Daoy (cell line): ENCODE measurements at regions not wholly inside any gene's neighbourhood (a gene's known extent, or its start where the extent isn't known, plus 50 kb on each side); places are given as distances from the start of the nearest gene placed in this dataset.
A peak's percentile ranks its signal among the peaks of the same experiment; 100 is the strongest.
"Not testable (repeated sequence)": the region's sequence is repeated elsewhere in the genome, so short reads cannot be mapped to it uniquely, and the experiment has no call there.

ENCODE experiments used
- DNase-seq: peaks from one replicate; pipeline ENCODE4 v3.0.0-alpha.2; 2015; ENCODE audit warnings: low read depth

DNA sequence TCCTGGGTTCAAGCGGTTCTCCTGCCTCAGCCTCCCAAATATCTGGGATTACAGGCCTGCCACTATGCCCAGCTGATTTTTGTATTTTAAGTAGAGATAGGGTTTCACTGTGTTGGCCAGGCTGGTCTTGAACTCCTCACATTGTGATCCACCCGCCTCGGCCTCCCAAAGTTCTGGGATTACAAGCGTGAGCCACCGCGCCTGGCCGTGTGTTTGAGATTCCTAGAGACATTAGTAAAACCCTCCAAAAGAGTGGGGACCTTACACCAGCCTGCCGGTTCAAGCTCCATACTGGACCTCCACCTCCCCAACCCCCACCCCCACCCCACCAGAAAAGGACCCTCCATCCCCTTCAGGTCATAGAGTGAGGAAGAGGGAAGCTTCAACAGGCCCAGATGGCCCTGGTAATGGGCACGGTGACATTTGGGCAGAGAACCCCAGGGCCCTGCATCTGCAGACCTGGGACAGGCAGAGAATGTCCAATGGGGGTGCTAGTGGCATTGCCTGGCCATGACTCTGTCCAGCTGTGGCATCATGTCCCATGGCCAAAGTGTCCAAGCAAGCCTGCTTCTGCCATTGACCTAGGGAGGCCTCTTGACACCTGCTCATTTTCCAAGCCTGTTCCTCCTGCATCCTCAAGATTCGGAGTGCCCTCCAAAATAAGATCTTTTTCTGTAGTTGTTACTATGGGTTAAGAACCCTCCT lies 108.9 kb upstream of the KLF13 start:
- DNase-seq: no peak

DNA sequence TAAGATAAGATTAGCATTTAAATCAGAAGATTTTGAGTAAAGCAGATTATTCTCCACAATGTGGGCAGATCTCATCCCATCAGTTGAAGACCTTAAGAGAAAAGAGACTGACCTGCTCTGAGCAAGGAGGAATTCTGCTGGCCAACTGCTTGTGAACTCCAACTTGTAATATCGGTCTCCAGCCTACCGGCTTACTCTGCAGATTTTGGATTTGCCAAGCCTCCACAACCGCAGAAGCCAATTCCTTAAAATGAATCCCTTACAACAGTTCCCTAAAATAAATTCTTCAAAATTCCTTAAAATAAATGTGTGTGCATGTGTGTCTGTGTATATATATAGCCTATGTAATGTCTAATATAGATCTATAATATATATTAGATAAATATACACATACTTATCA lies 107.4 kb upstream of the KLF13 start:
- DNase-seq: no peak

DNA sequence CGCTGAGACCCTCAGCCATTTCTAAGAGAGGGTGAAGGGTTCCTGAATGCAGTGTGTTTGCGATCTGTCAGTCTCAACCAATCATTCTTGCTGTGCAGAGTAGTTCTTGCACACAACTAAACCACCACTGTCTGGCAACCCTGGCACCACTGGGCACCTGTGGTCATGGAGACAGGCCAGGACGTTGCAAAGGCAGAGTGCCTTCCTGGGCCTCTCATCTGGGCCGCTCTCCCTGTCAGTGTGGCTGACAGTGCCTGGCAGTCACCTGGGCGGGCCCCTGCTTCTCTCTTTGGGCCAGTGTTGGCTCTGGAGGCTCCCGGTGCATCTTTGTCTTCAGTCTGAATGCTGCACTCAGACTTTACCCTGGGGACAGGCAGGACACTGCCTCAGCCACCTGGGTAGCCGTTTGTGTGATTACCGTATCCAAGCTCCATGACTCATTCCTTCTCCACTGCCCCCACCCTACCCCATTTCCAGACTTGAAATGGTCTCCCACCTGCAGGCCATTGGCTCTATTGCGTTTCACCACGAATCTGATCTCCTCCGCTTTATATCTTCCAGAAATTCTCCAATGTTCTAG lies 104.6 kb upstream of the KLF13 start:
- no peak for DNase-seq

DNA sequence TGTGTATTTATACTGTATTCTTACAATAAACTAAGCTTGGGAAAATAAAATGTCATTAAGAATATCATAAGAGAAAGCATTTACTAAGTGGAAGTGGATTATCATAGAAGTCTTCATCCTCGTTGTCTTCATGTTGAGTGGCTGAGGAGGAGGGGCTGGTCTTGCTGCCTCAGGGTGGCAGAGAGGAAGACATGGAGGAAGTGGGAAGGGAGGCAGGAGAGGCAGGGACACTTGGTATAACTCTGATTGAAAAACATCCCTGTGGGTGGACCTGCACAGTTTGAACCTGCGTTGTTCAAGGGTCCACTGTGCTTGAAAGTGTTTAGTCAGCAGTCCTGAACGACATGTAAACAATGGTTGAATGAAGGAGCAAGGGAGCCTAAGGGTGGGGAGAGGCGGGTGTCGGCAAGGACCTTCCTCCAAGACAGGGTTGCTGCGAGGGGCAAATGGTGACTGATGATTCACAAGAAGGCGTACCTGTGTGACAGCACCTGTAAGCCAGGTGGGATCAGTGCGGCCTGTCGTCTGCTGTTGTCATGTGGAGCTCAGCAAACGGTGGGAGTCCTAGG lies 103.8 kb upstream of the KLF13 start:
- no peak for DNase-seq

DNA sequence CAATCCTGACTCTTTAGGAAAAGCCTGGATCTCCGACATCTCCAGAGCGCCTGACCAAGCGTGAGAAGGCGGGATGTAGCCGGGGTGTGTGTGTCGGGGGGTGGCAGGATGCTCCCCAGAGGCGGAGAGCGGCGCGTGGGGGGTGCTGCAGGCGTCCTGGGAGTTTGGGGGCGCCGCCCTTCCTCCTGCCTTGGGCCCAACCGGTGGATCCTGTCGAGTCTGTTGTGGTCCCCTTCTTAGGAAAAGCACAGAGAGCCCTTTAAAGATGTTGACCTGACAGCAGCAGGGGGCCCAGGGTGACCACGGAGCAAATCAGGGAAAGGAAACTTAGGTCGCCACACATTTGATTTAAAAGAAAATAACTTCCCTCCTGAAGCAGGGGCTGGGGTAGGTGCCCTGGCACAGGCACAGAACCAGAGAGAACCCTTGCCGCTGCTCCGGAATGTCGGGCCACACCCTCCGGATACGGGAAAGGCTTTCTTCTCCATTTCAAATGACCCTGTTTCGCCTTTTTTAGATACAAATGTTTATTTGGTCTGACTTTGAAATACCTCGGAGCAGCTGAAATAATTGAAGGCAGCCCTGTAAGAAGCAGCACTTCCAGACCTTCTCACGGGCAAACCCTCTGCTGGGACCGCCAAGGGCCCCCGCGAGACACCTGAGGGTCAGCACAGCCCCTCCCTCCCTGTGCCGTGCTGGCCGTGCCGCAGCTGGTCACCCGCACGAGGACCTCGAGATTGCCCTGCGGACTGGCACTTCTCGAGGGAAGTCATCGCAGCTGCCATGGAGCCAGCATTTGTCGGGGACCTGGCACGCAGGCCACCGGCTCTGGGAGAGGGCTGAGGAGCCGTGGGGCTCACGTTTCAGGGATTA lies 102.9 kb upstream of the KLF13 start:
- no peak for DNase-seq

DNA sequence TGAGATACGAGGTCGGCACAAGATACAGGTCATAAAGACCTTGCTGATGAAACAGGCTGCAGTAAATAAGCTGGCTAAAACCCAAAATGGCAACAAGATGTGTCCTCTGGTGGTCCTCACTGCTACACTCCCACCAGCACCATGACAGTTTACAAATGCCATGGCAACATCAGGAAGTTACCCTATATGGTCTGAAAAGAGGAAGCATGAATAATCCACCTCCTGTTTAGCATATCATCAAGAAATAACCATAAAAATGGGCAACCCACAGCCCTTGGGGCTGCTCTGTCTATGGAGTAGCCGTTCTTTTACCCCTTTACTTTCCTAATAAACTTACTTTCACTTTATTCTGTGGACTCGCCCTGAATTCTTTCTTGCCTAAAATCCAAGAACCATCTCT lies 102.0 kb upstream of the KLF13 start:
- not testable (repeated sequence) for DNase-seq

DNA sequence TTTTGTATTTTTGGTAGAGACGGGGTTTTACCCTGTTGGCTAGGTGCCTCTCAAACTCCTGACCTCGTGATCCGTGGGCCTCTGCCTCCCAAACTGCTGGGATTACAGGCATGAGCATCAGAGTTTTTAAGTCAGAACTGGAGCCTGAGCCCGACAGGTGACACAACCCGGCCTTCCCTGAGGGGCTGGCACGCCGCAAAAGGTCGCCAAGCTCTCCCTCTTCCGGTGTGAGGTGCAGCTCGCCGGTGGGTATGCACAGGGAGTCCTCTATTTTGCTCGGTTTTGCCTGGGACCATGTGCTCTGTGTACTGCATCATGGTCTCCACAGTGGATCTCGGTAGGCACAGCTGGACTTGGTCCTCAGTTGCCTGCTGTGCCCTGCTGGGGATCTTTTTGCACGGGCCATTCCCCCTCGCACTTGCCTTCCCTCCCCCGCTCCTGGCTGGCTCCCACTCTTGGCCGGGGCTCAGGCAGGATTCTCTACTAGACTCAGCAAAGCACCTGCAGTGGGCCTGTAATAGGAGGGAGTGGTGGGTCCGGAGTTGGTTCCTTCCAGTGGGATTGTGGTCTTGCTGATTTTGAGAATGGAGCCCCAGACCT lies 101.2 kb upstream of the KLF13 start:
- no peak for DNase-seq

DNA sequence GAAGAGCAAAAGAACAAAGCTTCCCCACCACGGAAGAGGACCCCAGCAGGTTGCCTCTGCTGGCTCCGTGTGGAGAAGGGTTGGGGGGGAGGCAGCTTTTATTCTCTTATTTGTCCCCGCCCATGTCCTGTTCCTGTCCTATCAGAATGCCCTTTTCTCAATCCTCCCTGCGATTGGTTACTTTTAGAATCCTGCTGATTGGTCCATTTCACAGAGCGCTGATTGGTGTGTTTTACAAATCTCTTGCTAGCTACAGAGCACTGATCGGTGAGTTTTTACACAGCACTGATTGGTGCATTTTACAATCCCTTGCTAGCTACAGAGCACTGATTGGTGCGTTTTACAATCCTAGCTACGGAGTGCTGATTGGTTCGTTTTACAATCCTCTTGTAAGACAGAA lies 100.6 kb upstream of the KLF13 start:
- no peak for DNase-seq

DNA sequence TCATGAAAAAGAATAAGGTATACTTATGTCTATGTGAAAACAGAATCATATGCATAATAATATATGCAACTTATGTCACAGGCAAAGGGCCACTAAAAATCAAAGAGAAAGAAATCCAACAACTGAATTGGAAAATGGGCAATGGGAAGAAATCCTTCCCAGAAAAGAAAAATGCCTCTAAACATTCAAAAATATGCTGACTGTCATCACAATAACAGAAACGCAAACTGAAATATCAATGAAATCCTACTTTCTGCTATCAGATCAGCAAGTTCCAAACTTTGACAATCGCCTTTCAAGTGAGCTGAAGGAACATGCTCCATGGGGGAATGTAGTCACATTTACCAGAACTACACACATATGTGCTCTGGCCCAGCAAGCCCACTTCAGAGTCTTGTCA lies 99.4 kb upstream of the KLF13 start:
- no peak for DNase-seq

DNA sequence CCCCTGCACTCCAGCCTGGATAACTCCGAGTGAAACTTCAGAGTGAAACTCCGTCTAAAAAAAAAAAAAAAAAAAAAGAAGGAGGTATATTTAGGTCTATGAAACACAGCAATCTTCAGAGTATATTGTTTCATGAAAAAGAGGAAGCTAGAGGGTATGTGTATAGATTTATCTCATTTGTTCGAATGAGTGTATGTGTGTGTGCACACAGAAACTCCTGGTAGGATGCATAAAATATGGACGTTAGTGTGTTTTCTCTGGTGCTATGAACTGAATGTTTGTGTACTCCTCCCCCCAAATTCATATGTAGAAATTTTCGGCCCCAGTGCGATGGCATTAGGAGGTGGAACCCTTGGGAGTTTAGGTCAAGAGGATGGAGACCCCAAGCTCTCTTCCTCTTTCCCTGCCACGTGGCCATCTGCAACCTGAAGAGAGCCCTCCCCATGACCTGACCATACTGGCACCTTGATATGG lies 98.6 kb upstream of the KLF13 start:
- DNase-seq: no peak

DNA sequence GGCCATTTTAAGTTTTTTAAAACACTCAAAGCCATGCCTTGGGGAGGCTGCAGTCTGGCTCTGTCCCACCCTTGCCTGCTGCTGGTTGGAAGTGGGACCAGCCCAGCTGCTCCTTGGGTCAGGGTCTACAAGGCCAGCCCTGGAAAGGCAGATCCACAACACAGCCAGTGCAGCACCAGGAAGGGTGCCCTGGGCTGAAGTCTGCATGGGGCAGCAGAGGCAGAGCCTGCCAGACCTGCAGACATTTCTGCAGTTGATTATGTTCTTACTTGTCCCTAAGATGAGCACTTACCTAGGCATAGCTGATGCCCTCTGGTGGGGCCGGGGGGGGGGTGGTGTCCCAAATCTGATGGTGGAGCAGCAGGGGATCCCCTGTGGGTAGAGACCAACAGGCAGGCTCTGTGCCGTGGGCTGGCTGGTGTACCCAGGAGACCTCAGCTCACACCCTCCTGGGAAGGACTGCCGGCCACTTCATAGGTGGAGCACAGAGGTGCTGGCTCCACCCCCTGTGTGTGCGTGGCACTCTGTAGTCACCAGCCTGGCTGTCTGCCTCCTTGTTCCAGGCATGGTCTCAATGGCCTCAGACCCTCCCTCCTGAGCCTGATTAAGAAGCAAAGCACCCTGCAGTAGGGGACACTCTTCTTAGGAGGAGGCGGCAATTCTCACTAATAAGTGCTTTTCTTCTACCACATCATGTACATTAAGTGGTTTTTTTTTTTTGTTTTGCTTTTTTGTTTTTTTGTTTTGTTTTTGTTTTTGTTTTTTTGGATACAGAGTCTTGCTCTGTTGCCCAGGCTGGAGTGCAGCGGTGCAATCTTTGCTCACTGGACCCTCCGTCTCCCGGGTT lies 97.4 kb upstream of the KLF13 start:
- no peak for DNase-seq

DNA sequence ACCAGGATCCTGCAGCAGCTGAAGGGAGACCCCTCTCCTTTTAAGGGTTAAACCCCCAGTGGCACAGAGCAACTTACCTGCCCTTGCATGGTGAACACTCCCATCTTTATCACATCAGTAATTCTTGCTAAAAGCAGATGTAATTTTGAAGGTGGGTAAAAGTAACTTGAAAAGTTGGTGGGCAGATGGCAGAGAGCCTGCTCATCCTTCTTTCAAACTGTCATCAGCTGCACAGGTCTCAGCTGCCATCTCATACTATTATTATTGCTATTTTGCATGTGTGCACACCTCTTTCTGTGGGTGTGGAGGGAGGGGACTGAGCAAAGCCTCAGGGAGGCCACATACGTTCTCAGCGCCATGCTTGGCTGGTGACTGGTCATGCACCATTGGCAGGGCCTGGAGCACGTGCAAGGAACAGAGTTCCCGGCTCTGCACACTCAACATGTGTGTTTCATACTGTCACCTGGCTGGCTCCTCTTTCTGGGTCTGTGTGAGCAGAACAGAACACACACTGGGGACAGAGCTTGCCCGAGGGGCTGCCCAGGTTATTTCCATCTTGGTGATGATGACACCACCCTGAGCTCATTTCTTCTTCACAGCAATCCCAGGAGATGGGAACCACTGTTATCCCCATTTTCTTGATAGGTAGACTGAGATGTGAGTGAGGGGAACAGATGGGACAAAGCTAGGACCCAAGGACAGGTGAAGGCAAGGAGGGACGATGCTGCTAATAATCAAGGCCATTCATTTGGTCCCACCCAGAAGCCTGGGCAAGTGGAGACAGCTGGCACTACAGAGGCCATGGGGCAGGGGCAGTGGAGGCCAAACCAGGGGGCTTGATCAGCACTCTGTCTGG lies 95.8 kb upstream of the KLF13 start:
- DNase-seq: no peak

DNA sequence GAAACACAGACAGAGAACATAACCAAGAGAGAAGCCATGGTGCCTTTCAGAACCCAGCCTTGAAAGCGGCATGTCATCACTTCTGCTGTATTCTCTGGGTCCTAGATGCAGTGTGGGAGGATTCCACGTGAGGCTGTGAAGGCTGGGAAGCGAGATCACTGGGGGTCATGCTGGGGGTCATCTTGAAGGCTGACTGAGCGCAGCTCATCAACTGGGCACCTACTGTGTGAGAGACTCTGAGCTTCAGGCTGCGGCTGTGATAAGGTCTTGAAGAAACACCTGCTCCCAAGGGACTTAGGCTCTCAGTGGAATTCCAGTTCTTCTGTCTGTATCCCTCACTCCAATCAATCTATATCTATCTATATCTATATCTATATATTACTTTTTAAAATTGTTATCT lies 91.8 kb upstream of the KLF13 start:
- DNase-seq: no peak

DNA sequence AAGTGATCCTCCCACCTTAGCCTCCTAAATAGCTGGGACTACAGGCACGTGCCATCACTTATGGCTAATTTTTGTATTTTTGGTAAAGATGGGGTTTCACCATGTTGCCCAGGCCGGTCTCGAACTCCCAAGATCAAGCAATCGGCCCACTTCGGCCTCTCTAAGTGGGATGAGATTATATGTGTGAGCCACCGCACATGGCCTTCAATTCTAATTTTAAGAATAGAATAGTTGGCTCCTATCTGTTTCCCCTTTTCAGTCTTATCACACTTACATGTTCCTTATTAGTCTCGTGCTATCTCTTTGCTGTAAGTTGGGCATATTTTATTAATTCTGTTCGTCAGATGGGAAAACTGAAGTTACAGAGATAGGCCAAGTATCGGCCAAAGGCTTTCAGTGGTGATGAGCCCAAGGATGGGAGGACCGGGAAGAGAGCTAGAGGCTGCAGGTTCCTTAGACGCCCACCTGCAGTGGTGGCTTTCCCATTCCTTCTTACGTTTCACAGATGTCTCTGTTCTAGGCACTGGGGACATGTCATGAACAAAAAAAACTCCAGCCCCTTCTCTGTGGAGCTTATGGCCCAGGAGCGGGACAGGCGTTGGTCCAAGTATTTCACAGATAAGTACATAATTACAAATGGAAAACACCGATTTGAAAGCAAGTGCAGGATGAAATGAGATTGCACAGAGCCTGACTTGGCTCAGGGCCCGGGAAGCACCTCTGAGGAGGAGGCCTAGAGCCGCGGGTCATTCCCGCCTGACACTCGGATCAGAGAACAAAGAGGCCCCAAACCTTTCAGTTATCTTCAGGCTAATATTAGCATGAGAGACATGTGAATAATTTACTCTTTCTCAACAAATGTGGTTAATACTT lies 91.1 kb upstream of the KLF13 start:
- DNase-seq: no peak

DNA sequence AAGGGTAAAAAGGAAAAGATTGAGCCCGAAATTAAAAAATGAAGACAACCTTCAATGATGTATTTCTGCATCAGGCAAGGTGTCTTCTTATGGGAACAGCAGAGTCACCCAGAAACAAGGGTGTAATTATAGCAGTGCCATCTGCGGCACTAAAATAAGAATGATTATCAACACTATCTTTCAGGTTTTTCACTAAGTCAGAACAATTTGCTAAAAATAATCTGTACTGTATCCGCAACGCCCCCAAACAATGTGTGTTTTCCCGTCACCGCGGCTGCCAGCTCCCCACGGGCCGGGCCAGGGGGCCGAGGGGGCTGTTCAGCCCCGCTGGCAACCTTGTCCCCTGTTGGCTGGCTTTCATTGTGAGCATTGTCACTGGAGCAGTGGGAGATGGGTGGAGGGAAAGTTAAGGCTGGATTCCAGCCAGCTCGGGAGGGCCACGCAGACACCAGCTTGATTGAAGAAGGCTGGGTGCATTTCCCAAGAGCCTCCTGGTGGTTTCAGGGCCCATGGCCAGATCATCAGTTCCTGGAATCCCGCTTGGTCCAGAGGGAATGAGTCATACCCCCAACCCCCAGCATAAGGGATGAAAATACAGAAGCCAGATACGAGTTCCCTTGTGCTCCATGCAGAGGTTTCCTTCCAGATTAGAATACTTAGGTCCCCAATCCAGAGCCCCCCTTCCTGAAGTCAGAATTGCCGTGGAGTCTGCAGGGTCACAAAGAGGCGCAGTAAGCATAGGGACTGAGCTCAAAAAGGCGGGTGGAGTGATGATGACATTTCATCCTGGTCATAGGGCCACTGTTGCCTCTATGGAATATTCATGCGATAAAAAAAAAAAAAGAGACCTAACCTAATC lies 90.2 kb upstream of the KLF13 start:
- peak; percentile 86 for DNase-seq

DNA sequence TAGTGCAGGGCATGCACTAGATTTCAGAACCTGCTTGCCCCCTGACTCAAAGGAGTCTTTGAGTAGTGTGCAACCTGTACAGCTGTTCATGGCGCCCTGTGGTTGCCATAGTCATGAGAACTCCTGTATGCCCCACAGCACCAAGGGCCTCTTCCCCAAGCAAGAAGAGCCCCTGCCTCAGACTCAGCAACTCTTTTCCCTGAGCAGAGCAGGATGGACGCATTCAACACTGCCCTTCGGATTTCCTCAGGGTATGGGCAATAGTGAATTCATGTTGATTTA lies 89.7 kb upstream of the KLF13 start:
- no peak for DNase-seq

DNA sequence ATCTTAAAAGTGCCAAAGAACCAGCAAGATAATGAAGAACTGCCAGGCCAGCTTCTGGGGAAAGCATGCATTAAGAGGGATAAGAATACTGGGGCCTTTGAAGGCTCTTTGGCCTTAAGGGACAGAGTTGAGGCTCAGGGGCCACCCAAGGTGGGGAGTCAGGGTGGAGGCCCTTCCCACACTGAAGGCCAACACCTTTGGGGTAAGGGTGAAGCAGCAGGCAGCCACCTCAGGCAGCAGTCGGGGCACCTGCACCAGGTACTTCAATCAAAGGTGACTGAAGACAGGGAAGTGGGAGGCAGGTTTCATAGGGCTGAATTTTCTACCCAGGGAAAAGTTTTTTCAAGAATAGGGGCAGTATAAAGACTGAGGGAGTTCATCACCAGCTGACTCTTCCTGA lies 87.7 kb upstream of the KLF13 start:
- DNase-seq: no peak

DNA sequence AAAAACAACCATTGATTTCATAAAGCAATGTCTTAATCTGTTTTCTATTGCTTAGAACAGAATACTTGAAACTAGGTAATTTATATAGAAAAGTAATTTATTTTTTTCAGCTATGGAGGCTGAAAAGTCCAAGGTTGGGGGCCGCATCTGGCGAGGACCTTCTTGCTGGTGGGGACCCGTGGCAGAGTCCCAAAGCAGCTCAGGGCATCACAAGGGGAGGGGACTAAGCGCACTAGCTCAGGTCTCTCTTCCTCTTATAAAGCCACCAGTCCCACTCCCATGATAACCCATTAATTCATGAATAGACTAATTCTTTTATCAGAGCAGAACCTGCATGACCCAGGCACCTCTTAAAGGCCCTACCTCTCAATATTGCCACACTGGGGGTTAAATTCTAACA lies 87.2 kb upstream of the KLF13 start:
- DNase-seq: no peak
